ENCODE measurements at regions not wholly inside any gene's neighbourhood (a gene's known extent, or its start where the extent isn't known, plus 50 kb on each side); places are given as distances from the start of the nearest gene placed in this dataset.

GRCh38 chr11:39910087-39910486 lies 1549.4 kb downstream of the LRRC4C start:
- ATAC-seq (replicated peaks in 1 of 4) (no peak), DNase-seq (no peak)
- no peak overlapping the region for H3K4me3 Mint-ChIP-seq
- no peaks in the 10 kb centered on the region for H3K4me1 Mint-ChIP-seq
- no peaks in the 10 kb centered on the region for H3K27me3 Mint-ChIP-seq
- no peak overlapping the region for H3K27ac Mint-ChIP-seq
- Histone ChIP-seq H3K27me3 (replicated peaks in 1 of 2; ENCODE audit: control insufficient read depth in 2 of 2, extremely low read depth in 1 of 2, insufficient read depth in 2 of 2, low read length in 1 of 2) (no peaks in the 10 kb centered on the region), H3K4me1 (ENCODE audit: control insufficient read depth in 1 of 2, extremely low read depth in 1 of 2, insufficient read depth in 2 of 2, low read length in 2 of 2) (no peaks in the 10 kb centered on the region), H3K4me3 (ENCODE audit: control insufficient read depth in 1 of 2, extremely low read depth in 1 of 2, low read length in 1 of 2) (no peak overlapping the region), H3K27ac (ENCODE audit: low read length) (no peak overlapping the region), H3K36me3 (ENCODE audit: control insufficient read depth in 2 of 2, extremely low read depth in 1 of 2, insufficient read depth in 1 of 2, low read length in 1 of 2) (no peaks in the 10 kb centered on the region), H3K9me3 (no peaks in the 10 kb centered on the region)
- ChIA-PET POLR2A (no interaction called here), CTCF (interaction anchor here in 1 of 2 donors (0.6 kb wide), 1 partner anchor 34 kb away, joined by 3 read pairs; no protein-coding TSS in a partner anchor)
- H3K9me3 Mint-ChIP-seq, result peaks cover 19 to 27% (median 24%) of the 10 kb centered on the region in 3 donors
- H3K36me3 Mint-ChIP-seq, result no peaks in the 10 kb centered on the region

GRCh38 chr11:39860931-39861330 lies 1598.5 kb downstream of the LRRC4C start:
- ChIA-PET CTCF (no interaction called here), POLR2A (no interaction called here)
- H3K27me3 Mint-ChIP-seq, result no peaks in the 10 kb centered on the region
- DNase-seq (no peak), ATAC-seq (replicated peaks in 1 of 4) (no peak)
- Histone ChIP-seq H3K27me3 (replicated peaks in 1 of 2; ENCODE audit: control insufficient read depth in 2 of 2, extremely low read depth in 1 of 2, insufficient read depth in 2 of 2, low read length in 1 of 2) (no peaks in the 10 kb centered on the region), H3K36me3 (ENCODE audit: control insufficient read depth in 2 of 2, extremely low read depth in 1 of 2, insufficient read depth in 1 of 2, low read length in 1 of 2) (no peaks in the 10 kb centered on the region), H3K4me3 (ENCODE audit: control insufficient read depth in 1 of 2, extremely low read depth in 1 of 2, low read length in 1 of 2) (no peak overlapping the region), H3K9me3 (no peaks in the 10 kb centered on the region), H3K27ac (ENCODE audit: low read length) (no peak overlapping the region), H3K4me1 (ENCODE audit: control insufficient read depth in 1 of 2, extremely low read depth in 1 of 2, insufficient read depth in 2 of 2, low read length in 2 of 2) (no peaks in the 10 kb centered on the region)
- no peak overlapping the region for H3K4me3 Mint-ChIP-seq
- WGBS (ENCODE audit: insufficient coverage), result no CpG with 5 or more reads among the region's 3 CpGs
- peaks cover 8 to 48% (median 20%) of the 10 kb centered on the region in 3 donors for H3K9me3 Mint-ChIP-seq
- H3K36me3 Mint-ChIP-seq, result no peaks in the 10 kb centered on the region
- no peaks in the 10 kb centered on the region for H3K4me1 Mint-ChIP-seq
- no peak overlapping the region for H3K27ac Mint-ChIP-seq

GRCh38 chr11:39817241-39817640 lies 1642.2 kb downstream of the LRRC4C start:
- H3K9me3 Mint-ChIP-seq, result peaks cover 36 to 49% (median 40%) of the 10 kb centered on the region in 3 donors
- no peak overlapping the region for H3K4me3 Mint-ChIP-seq
- no peak for DNase-seq
- H3K27ac ChIP-seq (ENCODE audit: low read length), result no peak overlapping the region
- ATAC-seq (replicated peaks in 1 of 4), result no peak
- no peaks in the 10 kb centered on the region for H3K36me3 Mint-ChIP-seq
- H3K27me3 Mint-ChIP-seq, result no peaks in the 10 kb centered on the region
- H3K9me3 ChIP-seq, result no peaks in the 10 kb centered on the region
- no peaks in the 10 kb centered on the region for H3K36me3 ChIP-seq (ENCODE audit: control insufficient read depth in 2 of 2, extremely low read depth in 1 of 2, insufficient read depth in 1 of 2, low read length in 1 of 2)
- H3K4me3 ChIP-seq (ENCODE audit: control insufficient read depth in 1 of 2, extremely low read depth in 1 of 2, low read length in 1 of 2), result no peak overlapping the region
- WGBS (ENCODE audit: insufficient coverage), result no CpG with 5 or more reads among the region's 2 CpGs
- no peak overlapping the region for H3K27ac Mint-ChIP-seq
- no peaks in the 10 kb centered on the region for H3K27me3 ChIP-seq (replicated peaks in 1 of 2; ENCODE audit: control insufficient read depth in 2 of 2, extremely low read depth in 1 of 2, insufficient read depth in 2 of 2, low read length in 1 of 2)
- no peaks in the 10 kb centered on the region for H3K4me1 ChIP-seq (ENCODE audit: control insufficient read depth in 1 of 2, extremely low read depth in 1 of 2, insufficient read depth in 2 of 2, low read length in 2 of 2)
- CTCF ChIA-PET, result no interaction called here
- no peaks in the 10 kb centered on the region for H3K4me1 Mint-ChIP-seq
- POLR2A ChIA-PET, result no interaction called here

- Histone ChIP-seq H3K4me1 (ENCODE audit: control insufficient read depth in 1 of 2, extremely low read depth in 1 of 2, insufficient read depth in 2 of 2, low read length in 2 of 2) (no peaks in the 10 kb centered on the region), H3K27ac (ENCODE audit: low read length) (no peak overlapping the region), H3K27me3 (replicated peaks in 1 of 2; ENCODE audit: control insufficient read depth in 2 of 2, extremely low read depth in 1 of 2, insufficient read depth in 2 of 2, low read length in 1 of 2) (no peaks in the 10 kb centered on the region), H3K36me3 (ENCODE audit: control insufficient read depth in 2 of 2, extremely low read depth in 1 of 2, insufficient read depth in 1 of 2, low read length in 1 of 2) (no peaks in the 10 kb centered on the region), H3K9me3 (no peaks in the 10 kb centered on the region), H3K4me3 (ENCODE audit: control insufficient read depth in 1 of 2, extremely low read depth in 1 of 2, low read length in 1 of 2) (no peak overlapping the region)
- no peak overlapping the region for H3K27ac Mint-ChIP-seq
- ChIA-PET POLR2A (interaction anchor here in 1 of 2 donors (0.6 kb wide), 1 partner anchor 572 kb away, joined by 3 read pairs; no protein-coding TSS in a partner anchor), CTCF (no interaction called here)
- ATAC-seq (replicated peaks in 1 of 4) (no peak), DNase-seq (no peak)
- no peaks in the 10 kb centered on the region for H3K27me3 Mint-ChIP-seq
- H3K4me3 Mint-ChIP-seq, result no peak overlapping the region
- H3K36me3 Mint-ChIP-seq, result no peaks in the 10 kb centered on the region
- peaks cover 32 to 45% (median 41%) of the 10 kb centered on the region in 3 donors for H3K9me3 Mint-ChIP-seq
- WGBS (ENCODE audit: insufficient coverage), result 73% methylated on average over 3 of the region's 4 CpGs
- H3K4me1 Mint-ChIP-seq, result no peaks in the 10 kb centered on the region
These were observed 1649.1 kb downstream of the LRRC4C start for GRCh38 chr11:39810358-39810757.

- H3K4me1 Mint-ChIP-seq, result no peaks in the 10 kb centered on the region
- H3K36me3 Mint-ChIP-seq, result no peaks in the 10 kb centered on the region
- POLR2A ChIA-PET, result no interaction called here
- no peak overlapping the region for H3K4me3 Mint-ChIP-seq
- H3K27me3 Mint-ChIP-seq, result no peaks in the 10 kb centered on the region
- Histone ChIP-seq H3K27ac (ENCODE audit: low read length) (no peak overlapping the region), H3K27me3 (replicated peaks in 1 of 2; ENCODE audit: control insufficient read depth in 2 of 2, extremely low read depth in 1 of 2, insufficient read depth in 2 of 2, low read length in 1 of 2) (no peaks in the 10 kb centered on the region), H3K4me3 (ENCODE audit: control insufficient read depth in 1 of 2, extremely low read depth in 1 of 2, low read length in 1 of 2) (no peak overlapping the region), H3K36me3 (ENCODE audit: control insufficient read depth in 2 of 2, extremely low read depth in 1 of 2, insufficient read depth in 1 of 2, low read length in 1 of 2) (no peaks in the 10 kb centered on the region), H3K9me3 (no peaks in the 10 kb centered on the region), H3K4me1 (ENCODE audit: control insufficient read depth in 1 of 2, extremely low read depth in 1 of 2, insufficient read depth in 2 of 2, low read length in 2 of 2) (no peaks in the 10 kb centered on the region)
- WGBS (ENCODE audit: insufficient coverage), result 100% methylated on average over 1 of the region's 1 CpG
- no peak overlapping the region for H3K27ac Mint-ChIP-seq
- ATAC-seq (replicated peaks in 1 of 4) (no peak), DNase-seq (no peak)
- peaks cover 30 to 39% (median 37%) of the 10 kb centered on the region in 3 donors for H3K9me3 Mint-ChIP-seq
- CTCF ChIA-PET, result interaction anchor here in 1 of 2 donors (0.6 kb wide), 1 partner anchor 67 kb away, joined by 9 read pairs; no protein-coding TSS in a partner anchor
These were observed 1649.6 kb downstream of the LRRC4C start for GRCh38 chr11:39809833-39810232.

- H3K27ac ChIP-seq (ENCODE audit: low read length), result no peak overlapping the region
- no peaks in the 10 kb centered on the region for H3K36me3 ChIP-seq (ENCODE audit: control insufficient read depth in 2 of 2, extremely low read depth in 1 of 2, insufficient read depth in 1 of 2, low read length in 1 of 2)
- DNase-seq (no peak), ATAC-seq (replicated peaks in 1 of 4) (no peak)
- Mint-ChIP-seq H3K4me3 (no peak overlapping the region), H3K27ac (no peak overlapping the region), H3K4me1 (no peaks in the 10 kb centered on the region), H3K36me3 (no peaks in the 10 kb centered on the region), H3K9me3 (peaks cover 31 to 42% (median 36%) of the 10 kb centered on the region in 3 donors), H3K27me3 (no peaks in the 10 kb centered on the region)
- no peaks in the 10 kb centered on the region for H3K4me1 ChIP-seq (ENCODE audit: control insufficient read depth in 1 of 2, extremely low read depth in 1 of 2, insufficient read depth in 2 of 2, low read length in 2 of 2)
- H3K4me3 ChIP-seq (ENCODE audit: control insufficient read depth in 1 of 2, extremely low read depth in 1 of 2, low read length in 1 of 2), result no peak overlapping the region
- ChIA-PET CTCF (no interaction called here), POLR2A (no interaction called here)
- H3K9me3 ChIP-seq, result no peaks in the 10 kb centered on the region
- WGBS (ENCODE audit: insufficient coverage), result 14% methylated on average over 1 of the region's 1 CpG
- no peaks in the 10 kb centered on the region for H3K27me3 ChIP-seq (replicated peaks in 1 of 2; ENCODE audit: control insufficient read depth in 2 of 2, extremely low read depth in 1 of 2, insufficient read depth in 2 of 2, low read length in 1 of 2)
These were observed 1651.5 kb downstream of the LRRC4C start for GRCh38 chr11:39807904-39808303.

DNA sequence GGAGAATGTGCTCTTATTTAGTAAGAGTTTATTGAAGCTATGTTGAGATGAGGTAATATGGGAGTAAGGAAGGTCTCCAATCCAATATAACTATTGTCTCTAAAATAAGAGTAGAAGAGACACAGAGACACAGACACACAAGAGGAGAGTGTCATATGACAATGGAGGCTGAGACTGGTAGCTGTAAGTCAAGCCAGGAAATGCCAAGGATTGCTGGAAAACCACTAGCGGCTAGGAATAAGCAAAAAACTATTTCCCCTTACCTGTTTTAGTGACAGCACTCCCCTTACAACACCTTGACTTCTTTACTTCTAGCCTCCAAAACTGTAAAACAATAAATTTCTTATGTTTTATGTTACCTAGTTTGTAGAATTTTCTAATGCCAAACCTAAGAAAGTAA lies 1652.8 kb downstream of the LRRC4C start:
- H3K9me3 Mint-ChIP-seq, result peaks cover 25 to 35% (median 26%) of the 10 kb centered on the region in 3 donors
- H3K27ac Mint-ChIP-seq, result no peak overlapping the region
- ChIA-PET CTCF (no interaction called here), POLR2A (no interaction called here)
- no peak overlapping the region for H3K4me3 ChIP-seq (ENCODE audit: control insufficient read depth in 1 of 2, extremely low read depth in 1 of 2, low read length in 1 of 2)
- H3K27ac ChIP-seq (ENCODE audit: low read length), result no peak overlapping the region
- no peaks in the 10 kb centered on the region for H3K36me3 ChIP-seq (ENCODE audit: control insufficient read depth in 2 of 2, extremely low read depth in 1 of 2, insufficient read depth in 1 of 2, low read length in 1 of 2)
- no peaks in the 10 kb centered on the region for H3K4me1 Mint-ChIP-seq
- H3K27me3 Mint-ChIP-seq, result no peaks in the 10 kb centered on the region
- no CpG with 5 or more reads among the region's 1 CpG for WGBS (ENCODE audit: insufficient coverage)
- no peak for ATAC-seq (replicated peaks in 1 of 4)
- no peaks in the 10 kb centered on the region for H3K36me3 Mint-ChIP-seq
- no peak overlapping the region for H3K4me3 Mint-ChIP-seq
- no peak for DNase-seq
- H3K4me1 ChIP-seq (ENCODE audit: control insufficient read depth in 1 of 2, extremely low read depth in 1 of 2, insufficient read depth in 2 of 2, low read length in 2 of 2), result no peaks in the 10 kb centered on the region
- H3K9me3 ChIP-seq, result no peaks in the 10 kb centered on the region
- H3K27me3 ChIP-seq (replicated peaks in 1 of 2; ENCODE audit: control insufficient read depth in 2 of 2, extremely low read depth in 1 of 2, insufficient read depth in 2 of 2, low read length in 1 of 2), result no peaks in the 10 kb centered on the region

Data from T-cell (primary cell).